Ascending aorta (tissue), 2 donors: ENCODE measurements at regions not wholly inside any gene's neighbourhood (a gene's known extent, or its start where the extent isn't known, plus 50 kb on each side); places are given as distances from the start of the nearest gene placed in this dataset.

Experiments used
- DNase-seq, 2 donors: peaks; one replicate each; pipeline ENCODE4 v3.0.0-alpha.2; 2019; ENCODE audit warnings: low spot score in 2 of 2
- H3K27ac ChIP-seq, 2 donors: fragments of 200-600 bp; sonication (generic); one replicate each; pipeline ENCODE4 v1.5.1; 2016 to 2017; ENCODE audit warnings: mild to moderate bottlenecking in 1 of 2
- H3K27me3 ChIP-seq: fragments of 200-600 bp; sonication (generic); one replicate; pipeline ENCODE4 v1.5.1; 2017
- H3K36me3 ChIP-seq, 2 donors: fragments of 200-600 bp; sonication (generic); one replicate each; pipeline ENCODE4 v1.5.1; 2016
- H3K4me1 ChIP-seq, 2 donors: fragments of 200-600 bp; sonication (generic); one replicate each; pipeline ENCODE4 v1.5.1; 2016 to 2017; ENCODE audit warnings: mild to moderate bottlenecking in 1 of 2
- H3K4me3 ChIP-seq, 2 donors: fragments of 200-600 bp; sonication (generic); one replicate each; pipeline ENCODE4 v1.5.1; 2016 to 2017; ENCODE audit warnings: mild to moderate bottlenecking in 1 of 2
- H3K9me3 ChIP-seq, 2 donors: fragments of 200-600 bp; sonication (generic); one replicate each; pipeline ENCODE4 v1.5.1; 2016
- CTCF ChIP-seq, 3 experiments: fragments of 200-600 bp in 2 of 3; fragments of 450-650 bp in 1 of 3; sonication (generic) in 2 of 3; IDR thresholded peaks; one replicate each; pipeline ENCODE4 v1.5.1; 2016 to 2019; ENCODE audit warnings: antibody characterized with exemption in 3 of 3, mild to moderate bottlenecking in 1 of 3, moderate library complexity in 1 of 3
- intact Hi-C: fragments of 100-400 bp; cut with DNase I; formaldehyde crosslinking; loops from one replicate; pipeline ENCODE4 v1.15.1; 2023

- no peak overlapping the region for H3K27ac ChIP-seq
- intact Hi-C loops, result no loop called here
Measured at GRCh38 chr2:12005886-12006681, 259.7 kb downstream of the LPIN1 start.

GRCh38 chr2:12006850-12007249, 260.4 kb downstream of the LPIN1 start:
- Histone ChIP-seq H3K4me1 (no peaks in the 10 kb centered on the region), H3K27me3 (no peaks in the 10 kb centered on the region), H3K36me3 (no peaks in the 10 kb centered on the region), H3K4me3 (no peak overlapping the region), H3K27ac (no peak overlapping the region), H3K9me3 (no peaks in the 10 kb centered on the region)
- DNase-seq, result no peak
- TF ChIP-seq CTCF (IDR thresholded peaks at IDR 0.05), result no peak
- intact Hi-C loops, result no loop called here

More at GRCh38 chr2:12005886-12006681, 259.7 kb downstream of the LPIN1 start:
- no peaks in the 10 kb centered on the region for H3K27me3 ChIP-seq
- no peaks in the 10 kb centered on the region for H3K36me3 ChIP-seq
- no peak for TF ChIP-seq CTCF (IDR thresholded peaks at IDR 0.05)
- no peak overlapping the region for H3K4me3 ChIP-seq
- no peaks in the 10 kb centered on the region for H3K4me1 ChIP-seq
- no peak for DNase-seq
- no peaks in the 10 kb centered on the region for H3K9me3 ChIP-seq

- intact Hi-C loops, result no loop called here
- DNase-seq, result no peak
- H3K36me3 ChIP-seq, result no peaks in the 10 kb centered on the region
Measured at GRCh38 chr2:12007282-12007681, 260.9 kb downstream of the LPIN1 start.

GRCh38 chr2:12008425-12009061, 262.1 kb downstream of the LPIN1 start:
- Histone ChIP-seq H3K4me3 (no peak overlapping the region), H3K36me3 (no peaks in the 10 kb centered on the region), H3K9me3 (no peaks in the 10 kb centered on the region), H3K4me1 (no peaks in the 10 kb centered on the region), H3K27me3 (no peaks in the 10 kb centered on the region), H3K27ac (no peak overlapping the region)
- no peak for TF ChIP-seq CTCF (IDR thresholded peaks at IDR 0.05)
- no peak for DNase-seq
- intact Hi-C loops, result no loop called here

More at GRCh38 chr2:12007282-12007681, 260.9 kb downstream of the LPIN1 start:
- TF ChIP-seq CTCF (IDR thresholded peaks at IDR 0.05), result no peak
- H3K4me1 ChIP-seq, result no peaks in the 10 kb centered on the region
- no peak overlapping the region for H3K27ac ChIP-seq
- no peaks in the 10 kb centered on the region for H3K27me3 ChIP-seq
- no peak overlapping the region for H3K4me3 ChIP-seq
- no peaks in the 10 kb centered on the region for H3K9me3 ChIP-seq

- H3K27me3 ChIP-seq, result no peaks in the 10 kb centered on the region
Measured at GRCh38 chr2:12009323-12009905, 263.0 kb downstream of the LPIN1 start.

More at GRCh38 chr2:12009323-12009905, 263.0 kb downstream of the LPIN1 start:
- intact Hi-C loops, result no loop called here
- no peak for DNase-seq
- H3K4me3 ChIP-seq, result no peak overlapping the region
- no peaks in the 10 kb centered on the region for H3K36me3 ChIP-seq
- no peak overlapping the region for H3K27ac ChIP-seq
- no peak for TF ChIP-seq CTCF (IDR thresholded peaks at IDR 0.05)
- H3K9me3 ChIP-seq, result no peaks in the 10 kb centered on the region
- no peaks in the 10 kb centered on the region for H3K4me1 ChIP-seq
